ENCODE measurements at regions not wholly inside any gene's neighbourhood (a gene's known extent, or its start where the extent isn't known, plus 50 kb on each side); places are given as distances from the start of the nearest gene placed in this dataset.

DNA sequence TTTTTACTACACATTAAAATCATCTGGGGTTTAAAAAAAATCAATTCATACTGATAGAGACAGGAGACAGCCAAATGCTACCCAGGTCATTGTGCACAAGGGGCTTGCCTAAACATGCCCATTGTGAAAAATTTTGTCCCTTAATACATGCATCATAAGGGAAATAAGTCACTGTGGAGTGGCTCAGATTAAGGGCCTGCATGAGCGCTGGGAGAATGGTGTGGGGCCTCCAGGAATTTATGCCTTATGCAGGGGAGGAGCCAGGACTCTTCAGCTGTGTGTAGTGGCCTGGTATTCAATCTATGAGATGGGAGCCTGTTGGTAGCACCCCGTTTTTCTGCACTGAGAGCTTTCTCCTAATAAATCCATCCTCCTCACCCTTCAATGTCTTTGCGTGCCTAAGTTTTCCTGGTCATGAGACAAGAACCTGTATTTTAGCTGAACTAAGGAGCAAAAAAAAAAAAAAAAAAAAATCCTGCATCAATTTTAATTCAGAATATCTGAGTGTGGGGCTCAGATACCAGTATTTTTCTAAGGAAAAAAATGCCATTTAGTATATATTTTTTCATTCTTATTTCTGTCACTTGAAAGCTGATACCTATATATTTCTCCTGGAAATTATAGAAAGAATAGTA is 997.6 kb upstream of the ATXN8OS start:
- Mint-ChIP-seq H3K9me3 (peaks cover 6% of the 10 kb centered on the region), H3K4me1 (no peaks in the 10 kb centered on the region), H3K27me3 (no peaks in the 10 kb centered on the region), H3K4me3 (no peak overlapping the region), H3K36me3 (no peaks in the 10 kb centered on the region), H3K27ac (no peak overlapping the region)
- ATAC-seq (ENCODE audit: low read depth) = no peak
- DNase-seq = no peak
- POLR2A ChIA-PET = no interaction called here

DNA sequence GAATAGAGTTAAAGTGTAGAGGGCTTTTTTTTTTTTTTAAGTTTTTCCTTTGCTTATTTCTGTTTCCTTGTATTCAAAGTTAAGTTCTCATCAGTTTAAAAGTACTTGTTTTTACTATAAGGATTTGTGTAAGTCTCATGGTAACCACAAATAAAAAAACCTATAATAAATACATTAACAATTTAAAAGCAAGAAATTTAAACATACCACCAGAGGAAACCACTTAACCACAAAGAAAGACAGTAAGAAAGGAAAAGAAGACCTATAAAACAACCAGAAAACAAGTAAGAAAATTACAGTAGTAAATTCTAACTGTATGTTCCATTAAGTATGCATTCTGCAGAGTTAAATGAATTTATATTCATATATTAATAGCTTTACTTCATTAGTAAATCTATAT is 999.1 kb upstream of the ATXN8OS start:
- no peak for ATAC-seq (ENCODE audit: low read depth)
- H3K27ac Mint-ChIP-seq = no peak overlapping the region
- H3K4me1 Mint-ChIP-seq = no peaks in the 10 kb centered on the region
- no peak overlapping the region for H3K4me3 Mint-ChIP-seq
- H3K36me3 Mint-ChIP-seq = no peaks in the 10 kb centered on the region
- DNase-seq = no peak
- peaks cover 9% of the 10 kb centered on the region for H3K9me3 Mint-ChIP-seq
- POLR2A ChIA-PET = no interaction called here
- no peaks in the 10 kb centered on the region for H3K27me3 Mint-ChIP-seq

DNA sequence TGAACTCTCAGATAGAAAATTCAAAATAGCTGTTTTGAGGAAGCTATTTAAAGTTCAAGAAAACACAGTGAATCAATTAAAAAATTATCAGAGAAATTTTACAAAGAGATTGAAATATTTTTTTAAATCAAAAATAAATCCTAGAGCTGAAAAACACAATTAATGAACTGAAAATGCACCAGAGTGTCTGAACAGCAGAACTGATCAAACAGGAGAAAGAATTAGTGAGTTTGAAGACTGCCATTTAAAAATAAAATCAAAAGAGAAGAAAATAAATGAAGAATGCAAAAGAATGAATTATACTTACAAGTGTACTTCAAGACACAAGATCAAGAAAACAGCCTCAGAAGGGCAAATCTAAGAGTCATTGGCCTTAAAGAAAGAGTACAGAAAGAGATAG is 1000.2 kb upstream of the ATXN8OS start:
- Mint-ChIP-seq H3K27me3 (no peaks in the 10 kb centered on the region), H3K36me3 (no peaks in the 10 kb centered on the region), H3K4me1 (no peaks in the 10 kb centered on the region), H3K27ac (no peak overlapping the region), H3K9me3 (peaks cover 9% of the 10 kb centered on the region), H3K4me3 (no peak overlapping the region)
- ATAC-seq (ENCODE audit: low read depth) (no peak), DNase-seq (no peak)
- POLR2A ChIA-PET = no interaction called here

DNA sequence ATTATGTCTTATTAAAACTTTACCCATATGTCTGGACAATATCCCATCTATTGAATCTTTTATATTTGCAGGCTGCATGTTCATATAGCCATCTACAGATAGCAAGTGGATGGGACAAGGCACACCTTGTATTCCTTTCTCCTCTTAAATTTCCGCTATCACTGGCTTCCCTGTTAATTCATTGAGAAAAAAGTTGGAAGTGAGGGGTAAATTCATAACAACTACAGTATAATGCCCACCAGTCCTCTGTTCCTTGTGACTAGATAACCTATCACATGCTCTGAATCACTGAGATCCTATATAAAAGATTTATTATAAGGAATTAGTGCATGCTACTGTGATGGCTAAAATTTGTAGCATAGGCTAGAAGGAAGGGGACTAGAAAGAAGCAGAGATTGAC is 1005.8 kb upstream of the ATXN8OS start:
- DNase-seq = no peak
- ATAC-seq (ENCODE audit: low read depth) = no peak
- Mint-ChIP-seq H3K9me3 (peaks cover 6% of the 10 kb centered on the region), H3K4me1 (no peaks in the 10 kb centered on the region), H3K27me3 (no peaks in the 10 kb centered on the region), H3K36me3 (no peaks in the 10 kb centered on the region), H3K27ac (no peak overlapping the region), H3K4me3 (no peak overlapping the region)
- POLR2A ChIA-PET = no interaction called here

GRCh38 chr13:69094485-69094884 is 1013.1 kb upstream of the ATXN8OS start:
- DNase-seq (no peak), ATAC-seq (ENCODE audit: low read depth) (no peak)
- H3K36me3 Mint-ChIP-seq = no peaks in the 10 kb centered on the region
- no peaks in the 10 kb centered on the region for H3K27me3 Mint-ChIP-seq
- POLR2A ChIA-PET = no interaction called here
- no peaks in the 10 kb centered on the region for H3K4me1 Mint-ChIP-seq
- no peak overlapping the region for H3K4me3 Mint-ChIP-seq
- peaks cover 1% of the 10 kb centered on the region for H3K9me3 Mint-ChIP-seq
- no peak overlapping the region for H3K27ac Mint-ChIP-seq

GRCh38 chr13:69092615-69093322 is 1014.9 kb upstream of the ATXN8OS start:
- H3K27ac Mint-ChIP-seq = no peak overlapping the region
- no peaks in the 10 kb centered on the region for H3K4me1 Mint-ChIP-seq
- no peaks in the 10 kb centered on the region for H3K36me3 Mint-ChIP-seq
- POLR2A ChIA-PET = no interaction called here
- H3K9me3 Mint-ChIP-seq = no peaks in the 10 kb centered on the region
- H3K27me3 Mint-ChIP-seq = no peaks in the 10 kb centered on the region
- H3K4me3 Mint-ChIP-seq = no peak overlapping the region
- ATAC-seq (ENCODE audit: low read depth) (no peak), DNase-seq (no peak)

- no peaks in the 10 kb centered on the region for H3K4me1 Mint-ChIP-seq
- ATAC-seq (ENCODE audit: low read depth) (no peak), DNase-seq (no peak)
- no peaks in the 10 kb centered on the region for H3K36me3 Mint-ChIP-seq
- no peak overlapping the region for H3K4me3 Mint-ChIP-seq
- no peak overlapping the region for H3K27ac Mint-ChIP-seq
- no peaks in the 10 kb centered on the region for H3K27me3 Mint-ChIP-seq
- POLR2A ChIA-PET = no interaction called here
- peaks cover 7% of the 10 kb centered on the region for H3K9me3 Mint-ChIP-seq
These were observed 1030.4 kb upstream of the ATXN8OS start for GRCh38 chr13:69077267-69077666.

DNA sequence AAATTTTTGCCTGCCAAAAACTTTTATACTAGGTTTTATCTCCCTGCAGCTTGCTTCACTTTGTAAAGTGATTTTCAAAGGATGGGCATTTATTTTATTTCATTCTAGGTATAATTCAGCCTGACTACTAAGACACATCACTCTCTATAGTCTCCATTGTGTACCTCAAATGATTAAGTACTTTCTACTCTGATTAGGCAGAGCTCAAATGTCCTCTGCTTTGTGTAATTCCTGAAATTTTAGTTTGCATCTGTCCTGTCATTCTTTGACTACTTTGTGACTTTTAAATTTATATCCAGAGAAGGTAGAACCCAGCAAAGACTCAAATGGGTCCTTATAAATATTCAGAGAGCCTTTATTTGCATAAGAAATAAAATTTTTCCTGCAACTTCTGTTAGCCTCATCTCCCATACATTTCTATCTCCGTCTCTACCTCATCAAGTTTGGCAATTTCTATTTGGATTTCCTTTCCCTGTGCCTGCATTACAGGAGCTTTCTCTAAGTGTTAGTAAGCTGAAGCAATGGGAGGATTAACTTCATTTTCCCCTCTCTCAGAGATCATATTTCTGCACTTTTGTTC is 1038.0 kb upstream of the ATXN8OS start:
- Mint-ChIP-seq H3K27me3 (no peaks in the 10 kb centered on the region), H3K27ac (no peak overlapping the region), H3K4me3 (no peak overlapping the region), H3K9me3 (peaks cover 3% of the 10 kb centered on the region), H3K36me3 (no peaks in the 10 kb centered on the region), H3K4me1 (no peaks in the 10 kb centered on the region)
- no peak for DNase-seq
- ATAC-seq (ENCODE audit: low read depth) = no peak
- POLR2A ChIA-PET = no interaction called here

GRCh38 chr13:69050696-69051095 is 1056.9 kb upstream of the ATXN8OS start:
- Mint-ChIP-seq H3K4me1 (no peaks in the 10 kb centered on the region), H3K4me3 (no peak overlapping the region), H3K27ac (no peak overlapping the region), H3K9me3 (peaks cover 15% of the 10 kb centered on the region), H3K36me3 (no peaks in the 10 kb centered on the region), H3K27me3 (no peaks in the 10 kb centered on the region)
- DNase-seq (no peak), ATAC-seq (ENCODE audit: low read depth) (no peak)
- POLR2A ChIA-PET = no interaction called here

- Mint-ChIP-seq H3K9me3 (peaks cover 6% of the 10 kb centered on the region), H3K27ac (no peak overlapping the region), H3K36me3 (no peaks in the 10 kb centered on the region), H3K27me3 (no peaks in the 10 kb centered on the region), H3K4me3 (no peak overlapping the region), H3K4me1 (no peaks in the 10 kb centered on the region)
- POLR2A ChIA-PET = no interaction called here
- DNase-seq (no peak), ATAC-seq (ENCODE audit: low read depth) (no peak)
These were observed 1063.0 kb upstream of the ATXN8OS start for GRCh38 chr13:69044629-69045028.

- DNase-seq = no peak
- no peaks in the 10 kb centered on the region for H3K36me3 Mint-ChIP-seq
- H3K4me3 Mint-ChIP-seq = no peak overlapping the region
- H3K4me1 Mint-ChIP-seq = no peaks in the 10 kb centered on the region
- POLR2A ChIA-PET = no interaction called here
- peaks cover 7% of the 10 kb centered on the region for H3K9me3 Mint-ChIP-seq
- no peaks in the 10 kb centered on the region for H3K27me3 Mint-ChIP-seq
- no peak for ATAC-seq (ENCODE audit: low read depth)
- no peak overlapping the region for H3K27ac Mint-ChIP-seq
These were observed 1066.7 kb upstream of the ATXN8OS start for GRCh38 chr13:69040898-69041297.

DNA sequence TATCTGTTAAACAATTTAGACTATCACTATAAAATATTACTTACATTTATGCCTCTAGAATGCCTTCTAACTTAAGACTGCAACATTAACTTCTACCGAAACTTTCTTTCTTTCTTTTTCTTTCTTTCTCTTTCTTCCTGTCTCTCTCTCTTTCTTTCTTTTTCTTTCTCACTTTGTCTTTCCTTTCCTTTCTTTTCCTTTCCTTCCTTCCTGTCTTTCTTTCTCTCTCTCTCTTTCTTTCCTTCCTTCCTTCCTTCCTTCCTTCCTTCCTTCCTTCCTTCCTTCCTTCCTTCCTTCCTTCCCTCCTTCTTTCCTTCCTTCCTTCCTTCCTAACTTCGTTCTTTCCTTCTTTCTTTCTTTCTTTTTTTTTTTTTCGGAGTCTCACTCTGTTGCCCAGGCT is 1071.9 kb upstream of the ATXN8OS start:
- no peaks in the 10 kb centered on the region for H3K4me1 Mint-ChIP-seq
- H3K36me3 Mint-ChIP-seq = no peaks in the 10 kb centered on the region
- no peak overlapping the region for H3K4me3 Mint-ChIP-seq
- ATAC-seq (ENCODE audit: low read depth) = no peak
- peaks cover 2% of the 10 kb centered on the region for H3K9me3 Mint-ChIP-seq
- no peak for DNase-seq
- no peak overlapping the region for H3K27ac Mint-ChIP-seq
- POLR2A ChIA-PET = no interaction called here
- H3K27me3 Mint-ChIP-seq = no peaks in the 10 kb centered on the region

DNA sequence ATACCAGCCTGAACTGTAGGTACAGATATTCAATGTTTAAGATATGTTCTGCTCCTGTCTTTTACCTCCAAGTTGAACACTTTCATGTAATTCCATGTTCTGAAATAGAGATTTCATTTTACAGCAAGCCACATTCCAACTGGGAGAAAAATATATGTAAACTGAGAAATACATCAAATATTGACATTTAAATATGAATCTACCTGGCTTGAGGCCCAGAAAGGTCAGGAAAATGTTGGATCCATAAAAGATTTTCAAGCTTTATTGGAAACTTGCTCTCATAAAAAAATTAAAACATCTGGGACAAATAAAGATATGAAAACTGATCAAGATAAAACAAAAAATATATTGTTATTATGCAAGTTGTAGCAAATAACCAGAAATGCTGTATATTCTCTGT is 1078.7 kb upstream of the ATXN8OS start:
- peaks cover 2% of the 10 kb centered on the region for H3K9me3 Mint-ChIP-seq
- POLR2A ChIA-PET = no interaction called here
- no peaks in the 10 kb centered on the region for H3K36me3 Mint-ChIP-seq
- no peaks in the 10 kb centered on the region for H3K27me3 Mint-ChIP-seq
- DNase-seq (no peak), ATAC-seq (ENCODE audit: low read depth) (no peak)
- no peak overlapping the region for H3K27ac Mint-ChIP-seq
- H3K4me3 Mint-ChIP-seq = no peak overlapping the region
- no peaks in the 10 kb centered on the region for H3K4me1 Mint-ChIP-seq

- POLR2A ChIA-PET = no interaction called here
- ATAC-seq (ENCODE audit: low read depth) (no peak), DNase-seq (no peak)
- Mint-ChIP-seq H3K36me3 (no peaks in the 10 kb centered on the region), H3K4me3 (no peak overlapping the region), H3K27me3 (no peaks in the 10 kb centered on the region), H3K9me3 (peaks cover 9% of the 10 kb centered on the region), H3K4me1 (no peaks in the 10 kb centered on the region), H3K27ac (no peak overlapping the region)
These were observed 1087.5 kb upstream of the ATXN8OS start for GRCh38 chr13:69020120-69020519.
